GM10248 (cell line): ENCODE measurements at regions not wholly inside any gene's neighbourhood (a gene's known extent, or its start where the extent isn't known, plus 50 kb on each side); places are given as distances from the start of the nearest gene placed in this dataset.

Experiments
- CTCF ChIA-PET: fragments of 300-600 bp; sonication (Branson Sonifier 250); formaldehyde crosslinking; extraction: SDS; loops from one replicate; lab custom pipeline; 2021; ENCODE audit warnings: antibody characterized with exemption; lab: Yijun Ruan, JAX
- POLR2A ChIA-PET: fragments of 350-650 bp; sonication (Branson Sonifier 250); formaldehyde crosslinking; extraction: SDS; loops from one replicate; lab custom pipeline; 2020; ENCODE audit warnings: antibody characterized with exemption; lab: Yijun Ruan, JAX
- DNase-seq: peaks from one replicate; pipeline ENCODE4 v3.0.0; 2012; ENCODE audit errors: extremely low spot score
- TF ChIP-seq, protein P1 (sequence below): IDR thresholded peaks from 2 replicates; pipeline ENCODE4 v1.5.1; 2012; ENCODE audit warnings: mild to moderate bottlenecking, low read depth; ENCODE audit errors: extremely low read depth, missing control alignments, control extremely low read depth

- CTCF ChIA-PET: no interaction called here
- no peak for DNase-seq
- TF ChIP-seq, protein P1, sequence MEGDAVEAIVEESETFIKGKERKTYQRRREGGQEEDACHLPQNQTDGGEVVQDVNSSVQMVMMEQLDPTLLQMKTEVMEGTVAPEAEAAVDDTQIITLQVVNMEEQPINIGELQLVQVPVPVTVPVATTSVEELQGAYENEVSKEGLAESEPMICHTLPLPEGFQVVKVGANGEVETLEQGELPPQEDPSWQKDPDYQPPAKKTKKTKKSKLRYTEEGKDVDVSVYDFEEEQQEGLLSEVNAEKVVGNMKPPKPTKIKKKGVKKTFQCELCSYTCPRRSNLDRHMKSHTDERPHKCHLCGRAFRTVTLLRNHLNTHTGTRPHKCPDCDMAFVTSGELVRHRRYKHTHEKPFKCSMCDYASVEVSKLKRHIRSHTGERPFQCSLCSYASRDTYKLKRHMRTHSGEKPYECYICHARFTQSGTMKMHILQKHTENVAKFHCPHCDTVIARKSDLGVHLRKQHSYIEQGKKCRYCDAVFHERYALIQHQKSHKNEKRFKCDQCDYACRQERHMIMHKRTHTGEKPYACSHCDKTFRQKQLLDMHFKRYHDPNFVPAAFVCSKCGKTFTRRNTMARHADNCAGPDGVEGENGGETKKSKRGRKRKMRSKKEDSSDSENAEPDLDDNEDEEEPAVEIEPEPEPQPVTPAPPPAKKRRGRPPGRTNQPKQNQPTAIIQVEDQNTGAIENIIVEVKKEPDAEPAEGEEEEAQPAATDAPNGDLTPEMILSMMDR: no peak
- POLR2A ChIA-PET: no interaction called here
Observed at GRCh38 chr3:193813501-193813830, 220.5 kb downstream of the OPA1 start.

- TF ChIP-seq, protein P1: no peak
- ChIA-PET POLR2A (no interaction called here), CTCF (no interaction called here)
- DNase-seq: no peak
Observed at GRCh38 chr3:193814166-193814892, 221.3 kb downstream of the OPA1 start.

GRCh38 chr3:193815246-193816027 lies 222.4 kb downstream of the OPA1 start:
- POLR2A ChIA-PET: no interaction called here
- CTCF ChIA-PET: interaction anchor here (1.5 kb wide), 1 partner anchor 8 kb away, joined by 3 read pairs; no protein-coding TSS in a partner anchor
- TF ChIP-seq, protein P1: no peak
- DNase-seq: no peak

GRCh38 chr3:193816028-193816395 lies 223.0 kb downstream of the OPA1 start:
- DNase-seq: no peak
- CTCF ChIA-PET: interaction anchor here (1.5 kb wide), 1 partner anchor 9 kb away, joined by 3 read pairs; no protein-coding TSS in a partner anchor
- POLR2A ChIA-PET: no interaction called here
- TF ChIP-seq, protein P1: no peak

- no peak for DNase-seq
- TF ChIP-seq, protein P1: no peak
- ChIA-PET POLR2A (no interaction called here), CTCF (interaction anchor here (1.5 kb wide), 1 partner anchor 10 kb away, joined by 3 read pairs; no protein-coding TSS in a partner anchor)
Observed at GRCh38 chr3:193816656-193817311, 223.8 kb downstream of the OPA1 start.
